H9 (cell line): ENCODE measurements at regions not wholly inside any gene's neighbourhood (a gene's known extent, or its start where the extent isn't known, plus 50 kb on each side); places are given as distances from the start of the nearest gene placed in this dataset.

Source experiments
- DNase-seq: peaks from one replicate; pipeline ENCODE4 v3.0.0-alpha.2; 2017
- H2AFZ ChIP-seq: one replicate; pipeline ENCODE4 v1.6.1; 2013; ENCODE audit warnings: mild to moderate bottlenecking, low read length, control low read depth, moderate library complexity
- H2AK5ac ChIP-seq: 2 replicates; pipeline ENCODE4 v1.6.1; 2013; ENCODE audit warnings: low read length, control low read depth, mixed read lengths; ENCODE audit not compliant: insufficient read length
- H2BK120ac ChIP-seq: one replicate; pipeline ENCODE4 v1.6.1; 2013; ENCODE audit warnings: low read depth, mild to moderate bottlenecking, low read length, control low read depth, inconsistent platforms; ENCODE audit not compliant: poor library complexity, severe bottlenecking
- H2BK12ac ChIP-seq: 2 replicates; pipeline ENCODE4 v1.6.1; 2013; ENCODE audit warnings: low read length, control low read depth, mixed read lengths, low read depth; ENCODE audit not compliant: insufficient read length
- H2BK15ac ChIP-seq: 2 replicates; pipeline ENCODE4 v1.6.1; 2013; ENCODE audit warnings: low read depth, low read length, control low read depth
- H2BK20ac ChIP-seq: one replicate; pipeline ENCODE4 v1.6.1; 2013; ENCODE audit warnings: low read depth, mild to moderate bottlenecking, low read length, control low read depth, inconsistent platforms; ENCODE audit not compliant: poor library complexity, severe bottlenecking
- H2BK5ac ChIP-seq: 2 replicates; pipeline ENCODE4 v1.6.1; 2013; ENCODE audit warnings: low read length, control low read depth, mixed read lengths; ENCODE audit not compliant: insufficient read length
- H3K14ac ChIP-seq: 2 replicates; pipeline ENCODE4 v1.6.1; 2013; ENCODE audit warnings: low read length, control low read depth; ENCODE audit not compliant: insufficient read depth
- H3K18ac ChIP-seq: 2 replicates; pipeline ENCODE4 v1.6.1; 2013; ENCODE audit warnings: low read depth, mild to moderate bottlenecking, mixed read lengths, low read length, control low read depth; ENCODE audit not compliant: insufficient read length
- H3K23ac ChIP-seq: 2 replicates; pipeline ENCODE4 v1.6.1; 2013; ENCODE audit warnings: low read length, control low read depth, mixed read lengths, low read depth; ENCODE audit not compliant: insufficient read length
- H3K23me2 ChIP-seq: 2 replicates; pipeline ENCODE4 v1.6.1; 2013; ENCODE audit warnings: low read depth, mild to moderate bottlenecking, mixed read lengths, low read length, control low read depth; ENCODE audit not compliant: insufficient read length, poor library complexity, severe bottlenecking
- H3K27ac ChIP-seq: 2 replicates; pipeline ENCODE4 v1.5.1; 2013; ENCODE audit warnings: low read length, control low read depth, mixed read lengths, low read depth; ENCODE audit not compliant: insufficient read length
- H3K27me3 ChIP-seq: 2 replicates; pipeline ENCODE4 v1.6.1; 2013; ENCODE audit warnings: low read length, control low read depth, inconsistent platforms; ENCODE audit not compliant: insufficient read depth
- H3K4ac ChIP-seq: 2 replicates; pipeline ENCODE4 v1.6.1; 2013; ENCODE audit warnings: low read depth, mild to moderate bottlenecking, control low read depth, inconsistent platforms, low read length, moderate library complexity
- H3K4me1 ChIP-seq: 2 replicates; pipeline ENCODE4 v1.6.1; 2013; ENCODE audit warnings: low read length, control low read depth, inconsistent platforms; ENCODE audit not compliant: insufficient read depth
- H3K4me2 ChIP-seq: 2 replicates; pipeline ENCODE4 v1.6.1; 2013; ENCODE audit warnings: low read length, control low read depth, mixed read lengths; ENCODE audit not compliant: insufficient read length, insufficient read depth
- H3K56ac ChIP-seq: 2 replicates; pipeline ENCODE4 v1.6.1; 2013; ENCODE audit warnings: low read depth, mild to moderate bottlenecking, mixed read lengths, low read length, control low read depth; ENCODE audit not compliant: insufficient read length
- H3K79me1 ChIP-seq: 2 replicates; pipeline ENCODE4 v1.6.1; 2013; ENCODE audit warnings: low read depth, mild to moderate bottlenecking, moderate library complexity, low read length, control low read depth, inconsistent platforms; ENCODE audit not compliant: insufficient read depth, poor library complexity, severe bottlenecking
- H3K79me2 ChIP-seq: 2 replicates; pipeline ENCODE4 v1.6.1; 2013; ENCODE audit warnings: low read length, control low read depth, inconsistent platforms; ENCODE audit not compliant: insufficient read depth
- H3K9ac ChIP-seq: 2 replicates; pipeline ENCODE4 v1.6.1; 2013; ENCODE audit warnings: low read length, control low read depth, mixed read lengths; ENCODE audit not compliant: insufficient read length; ENCODE audit errors: extremely low read depth
- H3K9me3 ChIP-seq: one replicate; pipeline ENCODE4 v1.6.1; 2013; ENCODE audit warnings: low read depth, low read length, inconsistent platforms; ENCODE audit not compliant: control insufficient read depth
- H3T11ph ChIP-seq: one replicate; pipeline ENCODE4 v1.6.1; 2013; ENCODE audit warnings: mild to moderate bottlenecking, low read length, control low read depth, inconsistent platforms
- H4K20me1 ChIP-seq: one replicate; pipeline ENCODE4 v1.6.1; 2013; ENCODE audit not compliant: control insufficient read depth, insufficient read length, insufficient read depth
- H4K5ac ChIP-seq: 2 replicates; pipeline ENCODE4 v1.6.1; 2013; ENCODE audit warnings: low read depth, mild to moderate bottlenecking, mixed read lengths, low read length, control low read depth; ENCODE audit not compliant: insufficient read length
- H4K8ac ChIP-seq: replicated peaks from 2 replicates; pipeline ENCODE4 v1.6.1; 2013; ENCODE audit warnings: low read length, control low read depth, mixed read lengths, low read depth; ENCODE audit not compliant: insufficient read length
- H4K91ac ChIP-seq: 2 replicates; pipeline ENCODE4 v1.6.1; 2013; ENCODE audit warnings: low read depth, mild to moderate bottlenecking, moderate library complexity, mixed read lengths, low read length, control low read depth; ENCODE audit not compliant: insufficient read length
- H3K27ac Mint-ChIP-seq, 3 experiments: 2 replicates in 2 of 3; 3 replicates in 1 of 3; pipeline ENCODE4 v1.8.0; 2020 to 2021; ENCODE audit warnings: mixed read lengths in 3 of 3, mild to moderate bottlenecking in 1 of 3, moderate library complexity in 1 of 3
- H3K27me3 Mint-ChIP-seq: 2 replicates; pipeline ENCODE4 v1.8.0; 2021; ENCODE audit warnings: low read depth, mild to moderate bottlenecking, moderate library complexity, mixed read lengths
- H3K36me3 Mint-ChIP-seq, 3 experiments: 2 replicates in 2 of 3; 3 replicates in 1 of 3; pipeline ENCODE4 v1.8.0; 2020 to 2021; ENCODE audit warnings: low read depth in 3 of 3, mixed read lengths in 3 of 3; ENCODE audit not compliant: insufficient read depth in 1 of 3
- H3K4me1 Mint-ChIP-seq, 2 experiments: 2 replicates each; pipeline ENCODE4 v1.8.0; 2020; ENCODE audit warnings: mixed read lengths in 2 of 2
- H3K4me3 Mint-ChIP-seq, 2 experiments: 2 replicates in 1 of 2; 3 replicates in 1 of 2; pipeline ENCODE4 v1.8.0; 2020 to 2021; ENCODE audit warnings: mild to moderate bottlenecking in 2 of 2, mixed read lengths in 2 of 2, moderate library complexity in 1 of 2
- H3K9me3 Mint-ChIP-seq, 2 experiments: 2 replicates in 1 of 2; 3 replicates in 1 of 2; pipeline ENCODE4 v1.8.0; 2020; ENCODE audit warnings: mild to moderate bottlenecking in 2 of 2, mixed read lengths in 2 of 2, moderate library complexity in 1 of 2
- WGBS: extraction: QIAGEN DNeasy Blood & Tissue Kit; methylation state at CpG from one replicate; pipeline ENCODE4 v1.1.7; 2013; ENCODE audit warnings: missing lambda C conversion rate, low lambda C conversion rate, mixed read lengths; ENCODE audit not compliant: insufficient read length; ENCODE audit errors: extremely low coverage; 5-methylcytosine and 5-hydroxymethylcytosine counted together
- TF ChIP-seq, protein P1 (sequence below): fragments of 200-600 bp; sonication (generic); conservative IDR thresholded peaks from 3 replicates; pipeline ENCODE4 v1.8.0; 2021; ENCODE audit warnings: antibody characterized with exemption, mild to moderate bottlenecking

DNA sequence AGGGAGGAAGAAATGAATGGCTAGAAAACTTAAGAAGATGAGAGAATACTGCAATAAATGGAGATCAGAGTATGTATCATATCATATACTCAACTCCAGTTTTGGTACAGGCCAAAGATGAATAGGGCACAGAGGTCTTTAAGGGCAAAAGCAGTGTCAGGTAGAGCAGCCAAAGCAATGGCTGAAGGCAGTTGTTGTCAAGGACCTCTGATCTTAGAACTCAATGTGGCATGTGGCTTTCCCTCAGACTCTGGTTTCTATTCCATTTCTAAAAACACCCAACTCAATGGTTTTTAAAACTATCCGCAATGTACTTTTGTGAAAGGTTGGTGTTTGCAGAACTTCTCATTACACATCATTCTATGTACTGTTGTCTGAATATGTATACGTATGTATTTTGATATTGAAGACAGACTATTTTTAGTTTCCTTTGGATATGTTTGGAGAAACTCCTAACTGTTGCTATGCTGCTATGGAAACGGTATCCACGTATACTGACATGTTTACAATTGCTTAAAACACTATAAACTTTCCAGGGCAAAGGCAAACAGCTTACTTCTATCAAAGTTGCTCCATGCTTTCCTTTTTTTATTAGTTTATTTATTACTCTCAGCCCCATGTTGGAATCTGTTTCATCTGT, 58.1 kb upstream of the PELI1 start:
- H3K14ac ChIP-seq, result no peak overlapping the region
- no peak overlapping the region for H3K4me3 Mint-ChIP-seq
- H4K20me1 ChIP-seq, result no peaks in the 10 kb centered on the region
- peak overlapping the region in 2 of 3 experiments; percentile 10 to 11; a peak in 2 of 7 replicates for H3K27ac Mint-ChIP-seq
- no peak overlapping the region for H2AFZ ChIP-seq
- no peak overlapping the region for H2BK12ac ChIP-seq
- no peaks in the 10 kb centered on the region for H3K27me3 ChIP-seq
- H2BK5ac ChIP-seq, result no peak overlapping the region
- H3K36me3 Mint-ChIP-seq, result no peaks in the 10 kb centered on the region
- no peak overlapping the region for H3K18ac ChIP-seq
- H3K23ac ChIP-seq, result no peak overlapping the region
- H3K4ac ChIP-seq, result no peak overlapping the region
- peak overlapping the region; percentile 6 for H2BK120ac ChIP-seq
- no peak overlapping the region for H3K27ac ChIP-seq
- no peak overlapping the region for H4K8ac ChIP-seq
- TF ChIP-seq, protein P1, sequence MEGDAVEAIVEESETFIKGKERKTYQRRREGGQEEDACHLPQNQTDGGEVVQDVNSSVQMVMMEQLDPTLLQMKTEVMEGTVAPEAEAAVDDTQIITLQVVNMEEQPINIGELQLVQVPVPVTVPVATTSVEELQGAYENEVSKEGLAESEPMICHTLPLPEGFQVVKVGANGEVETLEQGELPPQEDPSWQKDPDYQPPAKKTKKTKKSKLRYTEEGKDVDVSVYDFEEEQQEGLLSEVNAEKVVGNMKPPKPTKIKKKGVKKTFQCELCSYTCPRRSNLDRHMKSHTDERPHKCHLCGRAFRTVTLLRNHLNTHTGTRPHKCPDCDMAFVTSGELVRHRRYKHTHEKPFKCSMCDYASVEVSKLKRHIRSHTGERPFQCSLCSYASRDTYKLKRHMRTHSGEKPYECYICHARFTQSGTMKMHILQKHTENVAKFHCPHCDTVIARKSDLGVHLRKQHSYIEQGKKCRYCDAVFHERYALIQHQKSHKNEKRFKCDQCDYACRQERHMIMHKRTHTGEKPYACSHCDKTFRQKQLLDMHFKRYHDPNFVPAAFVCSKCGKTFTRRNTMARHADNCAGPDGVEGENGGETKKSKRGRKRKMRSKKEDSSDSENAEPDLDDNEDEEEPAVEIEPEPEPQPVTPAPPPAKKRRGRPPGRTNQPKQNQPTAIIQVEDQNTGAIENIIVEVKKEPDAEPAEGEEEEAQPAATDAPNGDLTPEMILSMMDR, result no peak
- no peak overlapping the region for H4K91ac ChIP-seq
- no peaks in the 10 kb centered on the region for H3K79me2 ChIP-seq
- H3K9me3 Mint-ChIP-seq, result no peaks in the 10 kb centered on the region; a peak in 1 of 5 replicates
- H3K56ac ChIP-seq, result no peak overlapping the region
- no peak overlapping the region for H3K9ac ChIP-seq
- no peak overlapping the region for H3K4me2 ChIP-seq
- H2BK15ac ChIP-seq, result no peak overlapping the region
- H3K23me2 ChIP-seq, result no peaks in the 10 kb centered on the region
- peaks cover 4% of the 10 kb centered on the region; the same call in 1 of the 2 replicates for H3K4me1 ChIP-seq
- no CpG with 5 or more reads among the region's 4 CpGs for WGBS
- peak overlapping the region; percentile 37 for H3T11ph ChIP-seq
- H3K4me1 Mint-ChIP-seq, result peaks cover 19% of the 10 kb centered on the region in 2 experiments
- no peak overlapping the region for H2BK20ac ChIP-seq
- H4K5ac ChIP-seq, result no peak overlapping the region
- DNase-seq, result no peak
- no peaks in the 10 kb centered on the region for H3K79me1 ChIP-seq
- no peaks in the 10 kb centered on the region for H3K9me3 ChIP-seq
- H3K27me3 Mint-ChIP-seq, result no peaks in the 10 kb centered on the region; the same call in 1 of the 2 replicates
- no peak overlapping the region for H2AK5ac ChIP-seq
